HG02763 (cell line): ENCODE measurements at regions not wholly inside any gene's neighbourhood (a gene's known extent, or its start where the extent isn't known, plus 50 kb on each side); places are given as distances from the start of the nearest gene placed in this dataset.
A peak's percentile ranks its signal among the peaks of the same experiment; 100 is the strongest.

Source experiments
- ATAC-seq: cut with Tn5 transposase; IDR thresholded peaks from one replicate; pipeline ENCODE4 v1.9.1; 2021; ENCODE audit warnings: mild to moderate bottlenecking, moderate library complexity; ENCODE audit not compliant: unreplicated experiment

DNA sequence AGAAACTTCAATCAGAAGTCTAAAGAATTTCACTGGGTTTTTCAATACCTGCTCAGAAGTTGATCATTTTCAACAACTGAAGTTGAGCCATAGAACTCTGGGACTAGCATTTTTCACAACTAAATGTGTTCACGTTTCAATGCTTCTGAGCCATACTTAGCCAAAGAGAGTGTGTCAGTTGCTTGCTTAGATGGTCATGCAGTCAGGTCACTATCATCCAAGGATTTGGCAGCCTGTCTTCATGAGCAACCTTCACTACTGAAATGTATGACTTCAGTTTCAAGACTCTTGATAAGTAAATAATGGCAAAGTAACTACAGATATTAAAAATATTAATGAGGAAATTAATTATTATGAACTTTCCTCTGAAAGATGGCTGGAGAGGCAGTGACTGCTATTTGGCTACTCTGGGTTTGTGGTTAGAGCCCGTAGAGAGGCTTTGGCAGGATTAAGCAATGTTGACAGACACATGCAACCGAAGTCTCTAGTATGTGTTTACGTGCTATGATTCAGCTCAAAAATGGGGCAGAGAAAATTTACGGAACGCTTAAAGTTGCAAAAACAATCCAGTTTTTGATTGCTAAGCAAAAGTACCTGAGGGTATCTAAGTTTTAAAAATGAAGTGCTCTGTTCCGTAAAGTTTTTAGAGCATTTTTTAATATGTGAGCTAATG lies 133.8 kb downstream of the GMNC start:
- no peak for ATAC-seq

DNA sequence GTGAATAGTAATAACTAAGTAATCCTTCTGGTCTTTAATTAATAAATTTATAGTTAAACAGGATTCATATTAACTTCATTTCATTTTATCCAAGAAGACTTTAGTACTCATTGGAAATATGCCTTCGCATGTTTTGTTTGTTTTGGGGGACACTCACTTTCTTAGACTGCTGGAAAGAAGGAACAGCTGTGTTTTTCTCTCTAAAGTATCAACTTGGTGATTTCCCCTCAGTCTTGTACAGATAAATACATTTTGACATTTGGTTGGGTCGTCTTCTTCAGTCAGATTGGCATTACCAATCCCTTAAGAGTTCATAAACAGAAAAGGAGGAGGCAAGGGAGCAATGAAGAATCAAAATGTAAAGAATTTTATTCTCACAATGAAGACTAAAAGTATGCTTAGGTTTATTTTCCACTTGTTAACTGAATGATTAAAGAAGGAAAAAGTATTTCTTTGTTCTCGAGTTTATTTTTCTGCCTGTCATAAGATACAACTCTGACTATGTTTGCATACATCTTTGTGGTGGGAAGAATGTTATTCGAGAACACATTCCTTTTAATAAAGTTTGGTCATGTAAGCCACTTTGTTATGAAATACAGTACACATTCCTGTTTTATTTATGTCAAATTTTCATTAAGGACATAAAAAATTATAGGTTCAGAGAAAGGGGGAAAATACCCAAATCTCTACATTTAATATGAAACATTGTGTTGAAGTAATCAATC lies 140.2 kb downstream of the GMNC start:
- ATAC-seq, result no peak

DNA sequence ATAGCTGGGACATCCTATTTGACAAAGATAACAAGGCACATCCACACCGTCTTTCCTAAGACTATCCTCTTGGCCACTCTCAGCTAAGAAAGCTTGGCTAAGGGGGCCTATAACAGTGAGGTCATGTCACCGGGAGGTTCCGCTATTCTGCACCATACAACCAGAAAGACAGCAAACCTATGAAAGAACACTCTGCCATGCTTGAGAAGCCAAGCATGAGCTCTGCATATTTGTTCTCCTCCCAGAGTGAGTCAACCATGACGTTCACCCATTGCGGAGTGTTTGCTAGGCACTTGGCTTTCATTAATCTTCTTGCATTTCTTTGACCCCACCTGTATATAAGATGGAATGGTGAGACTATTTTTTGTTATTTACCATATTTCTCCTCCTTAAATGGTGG lies 141.2 kb downstream of the GMNC start:
- peak; percentile 95 for ATAC-seq

DNA sequence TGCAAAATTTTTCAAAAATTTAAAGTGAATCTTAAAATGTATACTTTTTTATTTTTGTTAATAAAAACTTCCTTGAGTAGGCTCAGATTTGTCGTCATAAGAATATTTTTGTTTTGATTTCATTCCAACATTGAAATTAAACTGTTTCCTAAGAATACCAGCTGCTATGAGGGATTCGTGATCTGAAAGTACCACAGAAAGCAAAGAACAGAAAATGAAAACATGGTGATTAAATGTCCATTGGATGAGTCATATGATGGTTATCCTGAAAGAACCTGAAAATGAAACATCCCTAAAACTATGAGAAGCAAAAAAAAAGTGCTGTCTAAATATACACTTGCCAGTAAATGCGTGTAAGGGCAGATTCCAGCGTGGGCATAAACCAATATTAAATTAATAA lies 143.8 kb downstream of the GMNC start:
- ATAC-seq, result no peak

DNA sequence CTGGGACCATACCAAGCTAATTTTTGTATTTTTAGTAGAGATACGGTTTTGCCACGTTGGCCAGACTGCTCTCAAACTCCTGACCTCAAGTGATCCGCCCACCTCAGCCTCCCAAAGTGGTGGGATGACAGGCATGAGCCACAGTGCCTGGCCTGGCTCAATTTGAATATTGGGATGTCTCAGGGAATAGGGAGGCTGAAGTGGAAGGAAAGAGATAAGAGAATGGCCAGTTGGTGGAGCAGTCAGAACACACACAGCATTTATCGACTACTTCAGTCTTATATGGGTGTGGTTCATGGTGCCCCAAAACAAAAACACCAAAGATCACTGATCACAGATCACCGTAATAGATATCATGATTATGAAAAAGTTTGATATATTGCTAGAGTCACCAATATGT lies 144.4 kb downstream of the GMNC start:
- ATAC-seq, result no peak

DNA sequence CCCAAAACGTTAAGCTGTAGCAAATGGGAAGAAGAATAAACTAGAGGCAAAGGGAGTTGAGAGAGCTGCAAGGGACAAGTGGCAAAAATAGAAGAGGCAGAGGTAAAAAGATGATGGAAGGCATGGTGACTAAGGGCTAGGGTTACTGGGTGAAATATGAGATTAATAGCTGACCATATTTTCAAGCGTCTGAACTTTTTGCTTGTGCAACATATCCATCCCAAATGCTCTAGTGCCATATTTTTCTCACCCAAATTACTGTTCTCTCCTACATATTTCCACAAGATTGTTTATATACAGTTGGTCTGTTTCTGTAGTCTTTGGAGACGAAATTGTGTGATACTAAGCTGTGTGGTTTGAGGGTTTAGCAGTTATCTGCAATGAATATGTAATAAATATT lies 145.5 kb downstream of the GMNC start:
- no peak for ATAC-seq

DNA sequence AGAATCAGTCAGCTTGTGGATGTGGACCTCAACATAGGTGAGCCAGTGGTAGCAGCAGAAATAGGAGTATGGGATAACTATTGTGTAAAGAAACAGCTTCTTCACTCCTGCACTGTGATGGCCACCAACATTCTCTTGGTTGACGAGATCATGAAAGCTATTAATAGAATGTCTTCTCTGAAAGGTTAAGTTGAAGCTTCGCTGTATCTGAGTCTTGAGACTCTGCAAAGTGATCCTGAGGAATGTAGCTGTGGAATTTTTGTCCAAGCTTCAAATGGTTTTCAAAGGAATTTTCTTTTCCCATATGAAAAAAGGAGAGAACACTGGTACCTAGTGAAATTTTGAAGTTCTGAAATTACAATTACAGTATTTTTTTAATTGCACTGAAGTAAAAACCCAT lies 146.3 kb downstream of the GMNC start:
- no peak for ATAC-seq

DNA sequence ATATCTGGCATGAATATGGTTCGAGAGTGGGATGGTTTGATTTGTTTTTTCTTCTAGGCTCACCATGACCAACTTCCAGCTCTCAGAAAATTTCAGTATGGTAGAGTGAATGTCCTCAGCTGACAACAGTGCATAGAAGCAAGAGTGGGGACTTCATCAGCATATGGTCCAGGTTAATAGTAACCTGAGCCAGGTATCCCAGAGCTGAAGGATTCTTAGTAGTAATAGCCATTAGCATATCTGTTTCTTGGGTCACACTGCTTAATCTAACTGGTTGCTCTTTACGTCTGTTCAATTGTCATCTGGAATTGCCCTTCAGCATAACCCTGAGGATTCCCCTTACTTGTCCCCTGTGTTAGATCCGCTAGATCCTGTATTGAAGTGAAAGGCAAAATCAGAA lies 151.8 kb downstream of the GMNC start:
- ATAC-seq, result no peak

DNA sequence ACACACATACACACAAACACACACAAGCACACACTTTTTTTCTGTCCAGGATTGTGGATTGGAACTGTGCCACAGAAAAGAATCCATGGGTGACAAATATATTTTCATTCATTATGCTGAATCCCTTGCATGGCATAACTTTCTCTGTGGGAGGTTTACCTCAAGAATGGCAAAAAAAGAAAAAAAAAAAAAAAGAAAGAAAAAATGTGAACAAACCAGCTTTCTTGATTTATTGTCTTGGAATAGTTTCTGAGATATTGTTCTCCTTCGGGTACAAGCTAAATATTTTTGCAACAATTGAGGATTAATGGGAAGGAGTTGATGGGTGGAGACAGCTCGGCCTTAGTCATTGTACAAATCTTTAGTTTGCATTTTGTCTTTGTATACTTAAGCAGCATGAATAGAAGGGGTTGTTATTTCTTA lies 153.1 kb downstream of the GMNC start:
- ATAC-seq, result no peak
